WTC11 (cell line): ENCODE measurements at regions not wholly inside any gene's neighbourhood (a gene's known extent, or its start where the extent isn't known, plus 50 kb on each side); places are given as distances from the start of the nearest gene placed in this dataset.

Experiments
- ELF4 ChIP-seq: sonication (generic); formaldehyde crosslinking; IDR thresholded peaks from 2 replicates; pipeline ENCODE4 v1.8.1; 2022; ENCODE audit warnings: low read depth, mild to moderate bottlenecking, moderate library complexity, missing genetic modification reagents
- GABPB1 ChIP-seq: sonication (generic); formaldehyde crosslinking; IDR thresholded peaks from 2 replicates; pipeline ENCODE4 v1.8.1; 2023; ENCODE audit warnings: mild to moderate bottlenecking, missing genetic modification reagents
- GRHL2 ChIP-seq: fragments of 250-450 bp; sonication (Bioruptor Pico); IDR thresholded peaks from 2 replicates; pipeline ENCODE4 v1.8.0; 2022; ENCODE audit warnings: mild to moderate bottlenecking, moderate library complexity; ENCODE audit not compliant: insufficient replicate concordance, severe bottlenecking
- NR3C1 ChIP-seq: sonication (generic); formaldehyde crosslinking; conservative IDR thresholded peaks from 2 replicates; pipeline ENCODE4 v1.8.1; 2023; ENCODE audit warnings: low read depth, mild to moderate bottlenecking, missing genetic modification reagents
- SMAD3 ChIP-seq: sonication (generic); formaldehyde crosslinking; IDR thresholded peaks from 2 replicates; pipeline ENCODE4 v1.8.0; 2022; ENCODE audit warnings: missing genetic modification reagents, mild to moderate bottlenecking, borderline replicate concordance
- SP1 ChIP-seq: sonication (generic); formaldehyde crosslinking; conservative IDR thresholded peaks from 2 replicates; pipeline ENCODE4 v1.8.1; 2022; ENCODE audit warnings: missing genetic modification reagents
- TP53 ChIP-seq: sonication (generic); formaldehyde crosslinking; IDR thresholded peaks from 2 replicates; pipeline ENCODE4 v1.8.1; 2023; ENCODE audit warnings: mild to moderate bottlenecking, missing genetic modification reagents
- ZNF121 ChIP-seq: sonication (generic); formaldehyde crosslinking; IDR thresholded peaks from 2 replicates; pipeline ENCODE4 v1.8.0; 2023; ENCODE audit warnings: missing genetic modification reagents
- TF ChIP-seq, protein P1 (sequence below): fragments of 200-600 bp; IDR thresholded peaks from 2 replicates; pipeline ENCODE4 v1.8.0; 2022; ENCODE audit warnings: antibody characterized with exemption
- TF ChIP-seq, protein P2 (sequence below): sonication (generic); formaldehyde crosslinking; IDR thresholded peaks from 2 replicates; pipeline ENCODE4 v1.8.1; 2023; ENCODE audit warnings: mild to moderate bottlenecking, moderate library complexity, missing genetic modification reagents
- TF ChIP-seq, protein P3 (sequence below): sonication (generic); formaldehyde crosslinking; IDR thresholded peaks from 2 replicates; pipeline ENCODE4 v1.8.1; 2023; ENCODE audit warnings: mild to moderate bottlenecking, missing genetic modification reagents
- TF ChIP-seq, protein P4 (sequence below): sonication (generic); formaldehyde crosslinking; IDR thresholded peaks from 2 replicates; pipeline ENCODE4 v1.8.0; 2022; ENCODE audit warnings: mild to moderate bottlenecking, missing genetic modification reagents
- TF ChIP-seq, protein P5 (sequence below): sonication (generic); formaldehyde crosslinking; IDR thresholded peaks from 2 replicates; pipeline ENCODE4 v1.8.1; 2022; ENCODE audit warnings: low read depth, mild to moderate bottlenecking, moderate library complexity, missing genetic modification reagents, borderline replicate concordance
- TF ChIP-seq, protein P6 (sequence below): sonication (generic); formaldehyde crosslinking; IDR thresholded peaks from 2 replicates; pipeline ENCODE4 v1.8.1; 2023; ENCODE audit warnings: mild to moderate bottlenecking, missing genetic modification reagents, moderate library complexity

DNA sequence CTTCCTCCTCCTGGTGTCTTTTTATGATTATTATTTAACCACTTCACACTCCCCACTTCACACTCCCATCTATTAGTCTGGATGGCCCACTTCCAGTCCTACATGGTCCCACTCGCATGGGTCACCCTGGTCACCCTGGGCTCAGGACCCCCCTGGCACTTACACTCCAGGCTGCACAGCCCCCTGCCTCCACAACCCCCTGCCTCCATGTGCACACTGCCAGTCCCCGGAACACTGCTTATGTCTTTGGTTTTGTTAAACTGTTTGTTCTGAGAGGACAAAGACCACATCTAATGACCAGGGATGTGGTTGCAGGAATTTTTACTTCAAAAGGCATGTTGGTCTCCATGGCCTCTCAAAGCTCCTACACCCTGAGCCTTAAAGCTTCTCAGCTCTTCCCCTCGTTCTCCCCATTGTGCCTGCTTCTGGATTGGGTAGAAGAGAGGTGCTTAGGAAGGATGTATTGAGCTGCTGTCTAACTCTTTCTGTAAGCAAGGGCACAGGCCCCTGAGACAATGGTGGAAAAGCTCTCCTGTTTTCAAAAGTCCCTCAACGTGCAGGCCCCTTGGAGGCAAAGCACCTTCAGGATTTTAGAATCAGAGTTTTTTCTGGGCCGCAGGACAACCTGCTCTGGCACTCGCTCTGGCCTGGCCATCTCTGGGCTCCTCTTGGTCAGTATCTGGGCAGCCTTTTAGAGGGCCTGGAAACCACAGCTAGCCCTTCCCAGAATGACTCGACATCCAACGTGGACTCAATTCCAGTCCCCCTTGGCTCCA lies 150.0 kb upstream of the HAAO start:
- TF ChIP-seq, protein P1, sequence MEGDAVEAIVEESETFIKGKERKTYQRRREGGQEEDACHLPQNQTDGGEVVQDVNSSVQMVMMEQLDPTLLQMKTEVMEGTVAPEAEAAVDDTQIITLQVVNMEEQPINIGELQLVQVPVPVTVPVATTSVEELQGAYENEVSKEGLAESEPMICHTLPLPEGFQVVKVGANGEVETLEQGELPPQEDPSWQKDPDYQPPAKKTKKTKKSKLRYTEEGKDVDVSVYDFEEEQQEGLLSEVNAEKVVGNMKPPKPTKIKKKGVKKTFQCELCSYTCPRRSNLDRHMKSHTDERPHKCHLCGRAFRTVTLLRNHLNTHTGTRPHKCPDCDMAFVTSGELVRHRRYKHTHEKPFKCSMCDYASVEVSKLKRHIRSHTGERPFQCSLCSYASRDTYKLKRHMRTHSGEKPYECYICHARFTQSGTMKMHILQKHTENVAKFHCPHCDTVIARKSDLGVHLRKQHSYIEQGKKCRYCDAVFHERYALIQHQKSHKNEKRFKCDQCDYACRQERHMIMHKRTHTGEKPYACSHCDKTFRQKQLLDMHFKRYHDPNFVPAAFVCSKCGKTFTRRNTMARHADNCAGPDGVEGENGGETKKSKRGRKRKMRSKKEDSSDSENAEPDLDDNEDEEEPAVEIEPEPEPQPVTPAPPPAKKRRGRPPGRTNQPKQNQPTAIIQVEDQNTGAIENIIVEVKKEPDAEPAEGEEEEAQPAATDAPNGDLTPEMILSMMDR: no peak
- TF ChIP-seq GRHL2 (no peak), TP53 (CRISPR knock-in tag) (no peak), SP1 (CRISPR knock-in tag) (no peak), NR3C1 (CRISPR knock-in tag) (no peak), GABPB1 (CRISPR knock-in tag) (no peak), ZNF121 (CRISPR knock-in tag) (no peak), SMAD3 (CRISPR knock-in tag) (no peak), ELF4 (no peak)
- TF ChIP-seq, protein P2, sequence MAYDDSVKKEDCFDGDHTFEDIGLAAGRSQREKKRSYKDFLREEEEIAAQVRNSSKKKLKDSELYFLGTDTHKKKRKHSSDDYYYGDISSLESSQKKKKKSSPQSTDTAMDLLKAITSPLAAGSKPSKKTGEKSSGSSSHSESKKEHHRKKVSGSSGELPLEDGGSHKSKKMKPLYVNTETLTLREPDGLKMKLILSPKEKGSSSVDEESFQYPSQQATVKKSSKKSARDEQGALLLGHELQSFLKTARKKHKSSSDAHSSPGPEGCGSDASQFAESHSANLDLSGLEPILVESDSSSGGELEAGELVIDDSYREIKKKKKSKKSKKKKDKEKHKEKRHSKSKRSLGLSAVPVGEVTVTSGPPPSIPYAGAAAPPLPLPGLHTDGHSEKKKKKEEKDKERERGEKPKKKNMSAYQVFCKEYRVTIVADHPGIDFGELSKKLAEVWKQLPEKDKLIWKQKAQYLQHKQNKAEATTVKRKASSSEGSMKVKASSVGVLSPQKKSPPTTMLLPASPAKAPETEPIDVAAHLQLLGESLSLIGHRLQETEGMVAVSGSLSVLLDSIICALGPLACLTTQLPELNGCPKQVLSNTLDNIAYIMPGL (CRISPR knock-in tag): no peak
- TF ChIP-seq, protein P3, sequence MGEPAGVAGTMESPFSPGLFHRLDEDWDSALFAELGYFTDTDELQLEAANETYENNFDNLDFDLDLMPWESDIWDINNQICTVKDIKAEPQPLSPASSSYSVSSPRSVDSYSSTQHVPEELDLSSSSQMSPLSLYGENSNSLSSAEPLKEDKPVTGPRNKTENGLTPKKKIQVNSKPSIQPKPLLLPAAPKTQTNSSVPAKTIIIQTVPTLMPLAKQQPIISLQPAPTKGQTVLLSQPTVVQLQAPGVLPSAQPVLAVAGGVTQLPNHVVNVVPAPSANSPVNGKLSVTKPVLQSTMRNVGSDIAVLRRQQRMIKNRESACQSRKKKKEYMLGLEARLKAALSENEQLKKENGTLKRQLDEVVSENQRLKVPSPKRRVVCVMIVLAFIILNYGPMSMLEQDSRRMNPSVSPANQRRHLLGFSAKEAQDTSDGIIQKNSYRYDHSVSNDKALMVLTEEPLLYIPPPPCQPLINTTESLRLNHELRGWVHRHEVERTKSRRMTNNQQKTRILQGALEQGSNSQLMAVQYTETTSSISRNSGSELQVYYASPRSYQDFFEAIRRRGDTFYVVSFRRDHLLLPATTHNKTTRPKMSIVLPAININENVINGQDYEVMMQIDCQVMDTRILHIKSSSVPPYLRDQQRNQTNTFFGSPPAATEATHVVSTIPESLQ (CRISPR knock-in tag): no peak
- TF ChIP-seq, protein P4, sequence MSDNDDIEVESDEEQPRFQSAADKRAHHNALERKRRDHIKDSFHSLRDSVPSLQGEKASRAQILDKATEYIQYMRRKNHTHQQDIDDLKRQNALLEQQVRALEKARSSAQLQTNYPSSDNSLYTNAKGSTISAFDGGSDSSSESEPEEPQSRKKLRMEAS (CRISPR knock-in tag): no peak
- TF ChIP-seq, protein P5, sequence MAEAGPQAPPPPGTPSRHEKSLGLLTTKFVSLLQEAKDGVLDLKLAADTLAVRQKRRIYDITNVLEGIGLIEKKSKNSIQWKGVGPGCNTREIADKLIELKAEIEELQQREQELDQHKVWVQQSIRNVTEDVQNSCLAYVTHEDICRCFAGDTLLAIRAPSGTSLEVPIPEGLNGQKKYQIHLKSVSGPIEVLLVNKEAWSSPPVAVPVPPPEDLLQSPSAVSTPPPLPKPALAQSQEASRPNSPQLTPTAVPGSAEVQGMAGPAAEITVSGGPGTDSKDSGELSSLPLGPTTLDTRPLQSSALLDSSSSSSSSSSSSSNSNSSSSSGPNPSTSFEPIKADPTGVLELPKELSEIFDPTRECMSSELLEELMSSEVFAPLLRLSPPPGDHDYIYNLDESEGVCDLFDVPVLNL (CRISPR knock-in tag): no peak
- TF ChIP-seq, protein P6, sequence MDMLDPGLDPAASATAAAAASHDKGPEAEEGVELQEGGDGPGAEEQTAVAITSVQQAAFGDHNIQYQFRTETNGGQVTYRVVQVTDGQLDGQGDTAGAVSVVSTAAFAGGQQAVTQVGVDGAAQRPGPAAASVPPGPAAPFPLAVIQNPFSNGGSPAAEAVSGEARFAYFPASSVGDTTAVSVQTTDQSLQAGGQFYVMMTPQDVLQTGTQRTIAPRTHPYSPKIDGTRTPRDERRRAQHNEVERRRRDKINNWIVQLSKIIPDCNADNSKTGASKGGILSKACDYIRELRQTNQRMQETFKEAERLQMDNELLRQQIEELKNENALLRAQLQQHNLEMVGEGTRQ (CRISPR knock-in tag): no peak
